Nephron progenitor cell (in vitro differentiated cells): ENCODE measurements at regions not wholly inside any gene's neighbourhood (a gene's known extent, or its start where the extent isn't known, plus 50 kb on each side); places are given as distances from the start of the nearest gene placed in this dataset.

Source experiments
- DNase-seq: peaks from one replicate; pipeline ENCODE4 v3.0.0; 2021
- H3K27ac Mint-ChIP-seq: 2 replicates; pipeline ENCODE4 v1.8.0; 2021; ENCODE audit warnings: mild to moderate bottlenecking, moderate library complexity, mixed read lengths
- H3K27me3 Mint-ChIP-seq: 2 replicates; pipeline ENCODE4 v1.8.0; 2021; ENCODE audit warnings: mild to moderate bottlenecking, low read depth, mixed read lengths; ENCODE audit not compliant: poor library complexity
- H3K36me3 Mint-ChIP-seq: 2 replicates; pipeline ENCODE4 v1.8.0; 2021; ENCODE audit warnings: low read depth, mixed read lengths
- H3K4me1 Mint-ChIP-seq: 2 replicates; pipeline ENCODE4 v1.8.0; 2021; ENCODE audit warnings: mixed read lengths
- H3K4me3 Mint-ChIP-seq: 2 replicates; pipeline ENCODE4 v1.8.0; 2021; ENCODE audit warnings: mild to moderate bottlenecking, moderate library complexity, mixed read lengths
- H3K9me3 Mint-ChIP-seq: 2 replicates; pipeline ENCODE4 v1.8.0; 2021; ENCODE audit warnings: mild to moderate bottlenecking, moderate library complexity, mixed read lengths
- CTCF ChIP-seq: fragments of 200-600 bp; sonication (generic); IDR thresholded peaks from 2 replicates; pipeline ENCODE4 v1.5.0; 2021; ENCODE audit warnings: antibody characterized with exemption

- Mint-ChIP-seq H3K36me3 (no peaks in the 10 kb centered on the region), H3K27me3 (peaks cover 25% of the 10 kb centered on the region), H3K27ac (no peak overlapping the region), H3K4me3 (no peak overlapping the region), H3K9me3 (no peaks in the 10 kb centered on the region), H3K4me1 (no peaks in the 10 kb centered on the region)
- no peak for TF ChIP-seq CTCF
- DNase-seq = no peak
These were observed 209.3 kb upstream of the PDE1C start for GRCh38 chr7:32279500-32279899.

- peaks cover 25% of the 10 kb centered on the region for H3K27me3 Mint-ChIP-seq
- TF ChIP-seq CTCF = no peak
- H3K9me3 Mint-ChIP-seq = no peaks in the 10 kb centered on the region
- no peak overlapping the region for H3K4me3 Mint-ChIP-seq
- H3K36me3 Mint-ChIP-seq = no peaks in the 10 kb centered on the region
- DNase-seq = no peak
- H3K4me1 Mint-ChIP-seq = no peaks in the 10 kb centered on the region
- H3K27ac Mint-ChIP-seq = no peak overlapping the region
These were observed 205.2 kb upstream of the PDE1C start for GRCh38 chr7:32275216-32276009.

- peaks cover 26% of the 10 kb centered on the region for H3K27me3 Mint-ChIP-seq
- no peak overlapping the region for H3K4me3 Mint-ChIP-seq
- H3K4me1 Mint-ChIP-seq = no peaks in the 10 kb centered on the region
- TF ChIP-seq CTCF = no peak
- no peaks in the 10 kb centered on the region for H3K9me3 Mint-ChIP-seq
- no peak overlapping the region for H3K27ac Mint-ChIP-seq
- H3K36me3 Mint-ChIP-seq = no peaks in the 10 kb centered on the region
- no peak for DNase-seq
These were observed 203.1 kb upstream of the PDE1C start for GRCh38 chr7:32273297-32273696.

- Mint-ChIP-seq H3K36me3 (no peaks in the 10 kb centered on the region), H3K4me3 (no peak overlapping the region), H3K4me1 (no peaks in the 10 kb centered on the region), H3K27ac (no peak overlapping the region), H3K9me3 (no peaks in the 10 kb centered on the region), H3K27me3 (peaks cover 15% of the 10 kb centered on the region)
- no peak for DNase-seq
- no peak for TF ChIP-seq CTCF
These were observed 196.8 kb upstream of the PDE1C start for GRCh38 chr7:32266932-32267475.

GRCh38 chr7:32264702-32265284 is 194.6 kb upstream of the PDE1C start:
- H3K4me1 Mint-ChIP-seq = no peaks in the 10 kb centered on the region
- H3K9me3 Mint-ChIP-seq = no peaks in the 10 kb centered on the region
- peaks cover 9% of the 10 kb centered on the region for H3K27me3 Mint-ChIP-seq
- H3K36me3 Mint-ChIP-seq = no peaks in the 10 kb centered on the region
- H3K27ac Mint-ChIP-seq = no peak overlapping the region
- TF ChIP-seq CTCF = no peak
- DNase-seq = no peak
- H3K4me3 Mint-ChIP-seq = no peak overlapping the region
